Progenitor cell of endocrine pancreas (in vitro differentiated cells): ENCODE measurements at regions not wholly inside any gene's neighbourhood (a gene's known extent, or its start where the extent isn't known, plus 50 kb on each side); places are given as distances from the start of the nearest gene placed in this dataset.
"Not testable (repeated sequence)": the region's sequence is repeated elsewhere in the genome, so short reads cannot be mapped to it uniquely, and the experiment has no call there.

Experiments
- DNase-seq: peaks from one replicate; pipeline ENCODE4 v3.0.0; 2021; ENCODE audit warnings: low spot score; ENCODE audit not compliant: unreplicated experiment
- H3K27ac Mint-ChIP-seq: 2 replicates; pipeline ENCODE4 v1.8.0; 2021; ENCODE audit warnings: mild to moderate bottlenecking, moderate library complexity, mixed read lengths
- H3K27me3 Mint-ChIP-seq: 2 replicates; pipeline ENCODE4 v1.8.0; 2021; ENCODE audit warnings: mixed read lengths
- H3K36me3 Mint-ChIP-seq: 2 replicates; pipeline ENCODE4 v1.8.0; 2022; ENCODE audit warnings: mixed read lengths; ENCODE audit not compliant: insufficient read depth
- H3K4me1 Mint-ChIP-seq: 2 replicates; pipeline ENCODE4 v1.8.0; 2021; ENCODE audit warnings: low read depth, mixed read lengths
- H3K4me3 Mint-ChIP-seq: 2 replicates; pipeline ENCODE4 v1.8.0; 2021; ENCODE audit warnings: low read depth, mild to moderate bottlenecking, moderate library complexity, mixed read lengths
- H3K9me3 Mint-ChIP-seq: 2 replicates; pipeline ENCODE4 v1.8.0; 2021; ENCODE audit warnings: low read depth, mixed read lengths
- CTCF ChIP-seq: fragments of 200-600 bp; sonication (generic); IDR thresholded peaks from one replicate; pipeline ENCODE4 v1.5.0; 2021; ENCODE audit warnings: antibody characterized with exemption, mild to moderate bottlenecking; ENCODE audit not compliant: unreplicated experiment

GRCh38 chr16:65376601-65377000 lies 254.7 kb upstream of the CDH11 start:
- no peaks in the 10 kb centered on the region for H3K9me3 Mint-ChIP-seq
- DNase-seq, result no peak
- peaks cover 34% of the 10 kb centered on the region for H3K27me3 Mint-ChIP-seq
- no peak overlapping the region for H3K27ac Mint-ChIP-seq
- TF ChIP-seq CTCF, result no peak
- H3K36me3 Mint-ChIP-seq, result no peaks in the 10 kb centered on the region
- H3K4me1 Mint-ChIP-seq, result peaks cover 19% of the 10 kb centered on the region
- no peak overlapping the region for H3K4me3 Mint-ChIP-seq

- Mint-ChIP-seq H3K4me3 (no peak overlapping the region), H3K27me3 (peaks cover 37% of the 10 kb centered on the region), H3K27ac (no peak overlapping the region), H3K36me3 (no peaks in the 10 kb centered on the region), H3K4me1 (peaks cover 19% of the 10 kb centered on the region), H3K9me3 (no peaks in the 10 kb centered on the region)
- no peak for DNase-seq
- TF ChIP-seq CTCF, result no peak
These were observed 253.8 kb upstream of the CDH11 start for GRCh38 chr16:65375651-65376050.

GRCh38 chr16:65373097-65373496 lies 251.2 kb upstream of the CDH11 start:
- Mint-ChIP-seq H3K9me3 (peaks cover 3% of the 10 kb centered on the region), H3K27me3 (peaks cover 37% of the 10 kb centered on the region), H3K4me1 (peaks cover 17% of the 10 kb centered on the region), H3K27ac (peak overlapping the region; percentile 43), H3K4me3 (no peak overlapping the region), H3K36me3 (peaks cover 1% of the 10 kb centered on the region)
- no peak for TF ChIP-seq CTCF
- no peak for DNase-seq

- H3K27me3 Mint-ChIP-seq, result peaks cover 36% of the 10 kb centered on the region
- no peak for TF ChIP-seq CTCF
- H3K36me3 Mint-ChIP-seq, result peaks cover 1% of the 10 kb centered on the region
These were observed 250.3 kb upstream of the CDH11 start for GRCh38 chr16:65372171-65372570.

GRCh38 chr16:65365732-65366715 lies 244.2 kb upstream of the CDH11 start:
- TF ChIP-seq CTCF, result no peak
- H3K36me3 Mint-ChIP-seq, result peaks cover 1% of the 10 kb centered on the region
- DNase-seq, result no peak
- no peak overlapping the region for H3K4me3 Mint-ChIP-seq
- H3K4me1 Mint-ChIP-seq, result no peaks in the 10 kb centered on the region
- no peak overlapping the region for H3K27ac Mint-ChIP-seq
- H3K9me3 Mint-ChIP-seq, result peaks cover 3% of the 10 kb centered on the region
- peaks cover 12% of the 10 kb centered on the region for H3K27me3 Mint-ChIP-seq

More at GRCh38 chr16:65372171-65372570, 250.3 kb upstream of the CDH11 start:
- Mint-ChIP-seq H3K27ac (no peak overlapping the region), H3K4me3 (no peak overlapping the region), H3K9me3 (peaks cover 3% of the 10 kb centered on the region), H3K4me1 (peaks cover 17% of the 10 kb centered on the region)
- DNase-seq, result no peak

- not testable (repeated sequence) for H3K27me3 Mint-ChIP-seq, H3K36me3 Mint-ChIP-seq, H3K9me3 Mint-ChIP-seq, DNase-seq, H3K4me1 Mint-ChIP-seq, H3K4me3 Mint-ChIP-seq, H3K27ac Mint-ChIP-seq
These were observed 234.9 kb upstream of the CDH11 start for GRCh38 chr16:65356721-65357120.
